ENCODE measurements at regions not wholly inside any gene's neighbourhood (a gene's known extent, or its start where the extent isn't known, plus 50 kb on each side); places are given as distances from the start of the nearest gene placed in this dataset.

DNA sequence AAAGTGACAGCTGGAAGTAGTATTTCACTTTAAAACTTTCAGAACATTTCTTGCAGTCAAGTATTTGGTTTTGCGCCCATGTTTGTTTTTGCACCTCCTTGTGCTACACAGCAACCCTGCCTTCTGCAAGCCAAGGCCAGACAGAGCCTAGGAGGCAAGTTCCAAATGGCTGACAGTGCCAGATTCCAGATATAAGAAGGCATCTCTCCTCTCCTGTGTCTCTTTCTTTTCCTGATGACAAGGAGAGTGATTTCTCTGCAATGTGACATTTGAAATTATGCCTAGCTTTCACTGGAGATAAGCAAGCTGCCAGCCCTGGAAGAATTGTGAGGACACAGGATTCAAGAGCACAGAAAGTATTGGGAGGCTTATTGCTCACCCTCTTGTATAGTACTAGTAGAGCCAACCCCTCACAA lies 149.1 kb upstream of the TENT5A start:
- H3K9ac ChIP-seq (ENCODE audit: low read length), result no peak overlapping the region
- no peak overlapping the region for H3K4me3 ChIP-seq (ENCODE audit: low read depth, low read length)
- no peaks in the 10 kb centered on the region for H3K9me3 ChIP-seq (ENCODE audit: control insufficient read depth, insufficient read depth, low read depth, low read length)
- peaks cover 13% of the 10 kb centered on the region for H3K4me1 ChIP-seq (ENCODE audit: control insufficient read depth, insufficient read depth, low read length)
- no peak overlapping the region for H3K27ac ChIP-seq (ENCODE audit: low read depth, low read length)
- no peaks in the 10 kb centered on the region for H3K36me3 ChIP-seq (ENCODE audit: control insufficient read depth, insufficient read depth, low read length)
- H3K27me3 ChIP-seq (ENCODE audit: control insufficient read depth, insufficient read depth, low read length), result no peaks in the 10 kb centered on the region

DNA sequence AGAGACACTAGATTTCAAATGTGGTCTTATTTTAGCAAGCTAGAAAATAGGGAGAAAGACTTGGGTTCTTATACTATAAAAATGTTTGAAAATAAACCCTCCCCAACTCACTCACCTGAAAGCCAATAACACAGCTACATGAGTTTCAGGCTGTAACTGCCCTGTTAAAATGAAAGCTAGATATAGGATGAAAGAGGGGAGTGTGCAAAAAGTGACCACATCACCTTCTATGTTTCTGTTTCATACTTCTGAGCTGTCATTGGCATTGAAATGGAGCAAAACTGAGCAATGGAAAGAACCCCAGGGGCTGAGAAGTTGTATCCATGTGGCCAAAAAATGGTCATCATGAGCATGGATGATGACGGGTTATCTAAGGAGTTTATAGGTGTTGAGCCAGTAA lies 148.1 kb upstream of the TENT5A start:
- Histone ChIP-seq H3K4me3 (ENCODE audit: low read depth, low read length) (no peak overlapping the region), H3K27ac (ENCODE audit: low read depth, low read length) (no peak overlapping the region)

DNA sequence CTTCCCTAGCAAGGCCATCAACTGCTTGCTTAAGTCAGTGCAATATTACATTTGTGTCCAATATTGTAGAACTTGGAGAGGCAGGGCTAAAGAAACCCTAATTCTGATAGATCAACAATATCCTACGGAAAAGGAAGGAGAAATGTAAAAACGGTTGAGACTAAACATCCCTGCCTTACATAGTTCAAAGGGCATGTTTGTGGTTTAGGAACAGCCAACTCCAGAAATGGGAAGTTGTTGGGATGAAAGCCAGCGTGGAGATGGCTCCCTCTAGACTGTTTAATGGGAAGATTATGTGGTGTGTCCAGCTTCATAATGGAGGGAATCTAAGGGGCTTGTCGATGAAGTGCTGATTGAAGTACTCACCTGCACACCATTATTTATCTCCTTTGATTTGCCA lies 145.3 kb upstream of the TENT5A start:
- Histone ChIP-seq H3K9ac (ENCODE audit: low read length) (no peak overlapping the region), H3K9me3 (ENCODE audit: control insufficient read depth, insufficient read depth, low read depth, low read length) (no peaks in the 10 kb centered on the region), H3K4me1 (ENCODE audit: control insufficient read depth, insufficient read depth, low read length) (peaks cover 20% of the 10 kb centered on the region), H3K27me3 (ENCODE audit: control insufficient read depth, insufficient read depth, low read length) (no peaks in the 10 kb centered on the region), H3K36me3 (ENCODE audit: control insufficient read depth, insufficient read depth, low read length) (no peaks in the 10 kb centered on the region), H3K27ac (ENCODE audit: low read depth, low read length) (no peak overlapping the region), H3K4me3 (ENCODE audit: low read depth, low read length) (no peak overlapping the region)

More for the DNA sequence above, 148.1 kb upstream of the TENT5A start:
- no peaks in the 10 kb centered on the region for H3K36me3 ChIP-seq (ENCODE audit: control insufficient read depth, insufficient read depth, low read length)
- H3K27me3 ChIP-seq (ENCODE audit: control insufficient read depth, insufficient read depth, low read length), result no peaks in the 10 kb centered on the region
- H3K9me3 ChIP-seq (ENCODE audit: control insufficient read depth, insufficient read depth, low read depth, low read length), result no peaks in the 10 kb centered on the region
- H3K9ac ChIP-seq (ENCODE audit: low read length), result no peak overlapping the region
- H3K4me1 ChIP-seq (ENCODE audit: control insufficient read depth, insufficient read depth, low read length), result peaks cover 10% of the 10 kb centered on the region

DNA sequence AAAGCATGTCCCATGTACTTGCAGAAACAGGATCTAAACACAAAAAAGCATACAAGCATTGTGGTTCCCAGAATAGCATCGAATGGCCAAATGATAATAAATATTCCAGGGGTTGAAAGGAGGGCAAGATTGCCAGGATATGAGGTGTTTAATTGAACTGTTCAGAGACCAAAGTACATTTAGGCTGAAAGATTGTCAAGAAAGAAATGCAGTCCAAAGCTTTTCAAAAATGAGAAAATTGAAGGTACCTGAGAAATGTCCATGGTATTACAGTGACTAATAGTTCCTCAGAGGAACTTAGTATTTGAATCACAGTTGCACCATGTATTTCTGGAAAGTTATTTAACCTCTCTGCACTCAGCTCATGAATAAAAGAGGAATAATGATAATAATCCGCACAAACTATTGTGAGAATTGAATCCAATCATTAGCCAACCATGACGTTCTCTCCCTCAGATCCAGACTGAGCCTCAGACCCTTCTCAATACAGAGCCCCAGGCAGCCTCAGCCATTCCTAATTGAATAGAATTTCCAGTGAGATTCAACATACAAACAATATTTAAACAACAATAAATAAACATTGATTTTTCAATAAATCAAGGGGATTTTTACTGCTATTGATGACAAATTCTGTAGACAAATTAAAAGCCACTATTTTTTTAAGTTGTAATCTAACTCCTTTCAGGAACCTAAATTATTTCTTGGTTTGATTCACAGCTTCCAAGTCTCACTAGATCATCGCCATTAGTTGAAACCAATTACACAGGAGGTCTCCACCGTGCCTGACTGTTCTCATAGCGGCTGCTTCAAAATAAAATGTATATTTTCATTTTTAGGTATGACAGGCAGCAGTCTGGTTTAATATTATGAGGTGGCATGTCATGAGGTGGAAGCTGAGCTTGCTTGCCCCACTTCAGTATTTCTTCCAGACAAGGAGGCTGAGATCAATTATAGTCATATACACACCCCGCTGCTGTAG lies 144.3 kb upstream of the TENT5A start:
- H3K27me3 ChIP-seq (ENCODE audit: control insufficient read depth, insufficient read depth, low read length), result no peaks in the 10 kb centered on the region
- no peaks in the 10 kb centered on the region for H3K36me3 ChIP-seq (ENCODE audit: control insufficient read depth, insufficient read depth, low read length)
- H3K9me3 ChIP-seq (ENCODE audit: control insufficient read depth, insufficient read depth, low read depth, low read length), result no peaks in the 10 kb centered on the region
- no peak overlapping the region for H3K27ac ChIP-seq (ENCODE audit: low read depth, low read length)
- H3K4me3 ChIP-seq (ENCODE audit: low read depth, low read length), result no peak overlapping the region
- peaks cover 20% of the 10 kb centered on the region for H3K4me1 ChIP-seq (ENCODE audit: control insufficient read depth, insufficient read depth, low read length)
- H3K9ac ChIP-seq (ENCODE audit: low read length), result no peak overlapping the region

DNA sequence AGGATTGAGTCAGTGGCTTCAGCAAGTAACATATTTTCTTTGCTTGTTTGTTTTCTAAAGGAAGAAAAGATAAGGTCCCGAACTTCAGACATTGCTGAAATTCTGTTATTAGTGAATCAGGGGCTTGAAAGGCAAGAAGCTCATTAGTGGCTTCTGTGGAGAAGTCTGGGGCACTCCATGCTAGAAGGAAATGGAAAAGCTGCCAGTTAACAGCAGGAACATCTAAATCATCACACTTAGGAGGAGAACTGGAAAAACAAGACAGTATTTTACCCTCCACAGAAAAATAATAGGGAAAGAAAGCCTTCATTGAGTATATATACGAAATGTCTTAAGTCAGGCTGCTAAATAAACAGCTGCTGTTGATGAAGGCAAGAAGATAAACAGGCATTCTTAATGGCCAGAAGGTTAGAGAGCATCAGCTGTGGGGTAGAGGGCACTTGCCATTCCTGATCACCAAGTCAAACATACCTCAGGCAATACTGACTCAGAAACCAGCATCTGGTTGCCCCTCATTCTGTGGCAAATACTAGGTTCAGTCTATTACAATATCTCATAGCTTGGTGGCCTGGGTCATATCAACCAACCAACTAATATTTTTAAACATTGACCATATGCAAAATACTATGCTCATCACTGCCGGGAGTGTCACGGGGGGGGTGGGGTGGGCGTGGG lies 143.2 kb upstream of the TENT5A start:
- Histone ChIP-seq H3K36me3 (ENCODE audit: control insufficient read depth, insufficient read depth, low read length) (no peaks in the 10 kb centered on the region), H3K27me3 (ENCODE audit: control insufficient read depth, insufficient read depth, low read length) (no peaks in the 10 kb centered on the region), H3K9me3 (ENCODE audit: control insufficient read depth, insufficient read depth, low read depth, low read length) (no peaks in the 10 kb centered on the region), H3K4me3 (ENCODE audit: low read depth, low read length) (no peak overlapping the region), H3K9ac (ENCODE audit: low read length) (no peak overlapping the region), H3K27ac (ENCODE audit: low read depth, low read length) (no peak overlapping the region), H3K4me1 (ENCODE audit: control insufficient read depth, insufficient read depth, low read length) (peaks cover 20% of the 10 kb centered on the region)

DNA sequence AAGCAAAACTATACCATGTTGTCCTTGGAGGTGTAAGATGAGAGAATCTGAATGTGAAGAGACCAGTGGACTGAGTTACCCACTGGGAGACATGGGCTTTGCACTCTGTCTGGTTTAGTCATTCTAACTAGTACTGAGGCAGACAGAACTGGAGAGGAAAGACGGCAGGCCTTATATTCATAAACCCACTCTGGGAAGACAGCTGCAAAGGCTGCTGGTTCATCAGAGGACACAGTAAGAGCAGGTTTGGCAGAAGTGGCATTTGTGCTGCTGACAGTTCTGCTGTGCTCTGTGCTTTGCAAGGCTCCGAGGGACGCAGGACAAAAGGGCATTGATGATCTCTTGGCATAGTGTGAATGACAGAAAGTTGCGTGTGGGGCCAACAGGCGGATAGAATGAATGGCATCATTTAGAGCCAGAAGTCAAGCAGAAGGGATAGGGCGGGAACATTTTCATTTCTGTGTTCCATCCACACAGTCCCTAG lies 142.3 kb upstream of the TENT5A start:
- Histone ChIP-seq H3K9ac (ENCODE audit: low read length) (no peak overlapping the region), H3K9me3 (ENCODE audit: control insufficient read depth, insufficient read depth, low read depth, low read length) (no peaks in the 10 kb centered on the region), H3K27ac (ENCODE audit: low read depth, low read length) (no peak overlapping the region), H3K36me3 (ENCODE audit: control insufficient read depth, insufficient read depth, low read length) (no peaks in the 10 kb centered on the region), H3K4me1 (ENCODE audit: control insufficient read depth, insufficient read depth, low read length) (peaks cover 20% of the 10 kb centered on the region), H3K27me3 (ENCODE audit: control insufficient read depth, insufficient read depth, low read length) (no peaks in the 10 kb centered on the region), H3K4me3 (ENCODE audit: low read depth, low read length) (no peak overlapping the region)

DNA sequence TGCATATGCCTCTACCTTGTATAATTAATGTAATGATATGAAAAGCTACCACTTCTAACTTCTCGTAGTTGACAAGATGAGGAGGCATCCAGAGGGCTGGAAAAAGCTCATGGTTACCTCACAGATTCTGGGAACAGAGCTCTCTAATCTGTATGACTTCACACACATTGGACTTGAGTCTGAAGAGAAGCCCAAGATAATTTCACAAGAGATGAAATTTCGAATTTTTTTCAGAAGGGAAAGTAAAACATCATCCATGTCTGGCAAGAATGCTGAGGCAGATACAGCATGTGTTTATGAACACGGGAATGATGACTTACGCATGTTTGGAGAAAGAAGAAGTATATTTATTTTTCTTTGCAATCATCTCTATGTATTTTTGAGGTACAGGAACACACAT lies 141.8 kb upstream of the TENT5A start:
- Histone ChIP-seq H3K27me3 (ENCODE audit: control insufficient read depth, insufficient read depth, low read length) (no peaks in the 10 kb centered on the region), H3K9ac (ENCODE audit: low read length) (no peak overlapping the region), H3K4me1 (ENCODE audit: control insufficient read depth, insufficient read depth, low read length) (peaks cover 18% of the 10 kb centered on the region), H3K36me3 (ENCODE audit: control insufficient read depth, insufficient read depth, low read length) (no peaks in the 10 kb centered on the region), H3K27ac (ENCODE audit: low read depth, low read length) (no peak overlapping the region), H3K4me3 (ENCODE audit: low read depth, low read length) (no peak overlapping the region), H3K9me3 (ENCODE audit: control insufficient read depth, insufficient read depth, low read depth, low read length) (no peaks in the 10 kb centered on the region)

DNA sequence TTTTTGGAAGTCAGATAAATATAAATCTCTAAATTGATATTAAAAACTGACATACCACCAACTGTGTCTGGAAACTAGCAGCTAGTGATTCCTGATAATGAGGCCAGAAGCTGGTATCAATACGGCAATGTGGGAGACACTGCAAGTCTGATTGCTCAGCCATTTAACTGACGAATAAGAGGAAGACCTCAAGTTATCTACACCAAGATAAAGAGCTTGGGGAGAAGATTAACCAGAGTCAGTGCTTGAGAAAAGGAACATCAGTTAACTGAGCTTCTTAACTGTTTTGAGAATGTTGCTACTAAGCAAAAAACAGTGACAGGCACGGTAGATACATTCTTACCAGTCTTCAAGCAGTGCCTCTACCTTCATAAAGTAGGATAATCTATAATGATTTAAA lies 140.4 kb upstream of the TENT5A start:
- H3K36me3 ChIP-seq (ENCODE audit: control insufficient read depth, insufficient read depth, low read length), result no peaks in the 10 kb centered on the region
- H3K27ac ChIP-seq (ENCODE audit: low read depth, low read length), result no peak overlapping the region
- no peaks in the 10 kb centered on the region for H3K9me3 ChIP-seq (ENCODE audit: control insufficient read depth, insufficient read depth, low read depth, low read length)
- peaks cover 14% of the 10 kb centered on the region; the same call in 1 of the 2 replicates for H3K4me1 ChIP-seq (ENCODE audit: control insufficient read depth, insufficient read depth, low read length)
- H3K27me3 ChIP-seq (ENCODE audit: control insufficient read depth, insufficient read depth, low read length), result no peaks in the 10 kb centered on the region
- no peak overlapping the region for H3K4me3 ChIP-seq (ENCODE audit: low read depth, low read length)
- no peak overlapping the region for H3K9ac ChIP-seq (ENCODE audit: low read length)

DNA sequence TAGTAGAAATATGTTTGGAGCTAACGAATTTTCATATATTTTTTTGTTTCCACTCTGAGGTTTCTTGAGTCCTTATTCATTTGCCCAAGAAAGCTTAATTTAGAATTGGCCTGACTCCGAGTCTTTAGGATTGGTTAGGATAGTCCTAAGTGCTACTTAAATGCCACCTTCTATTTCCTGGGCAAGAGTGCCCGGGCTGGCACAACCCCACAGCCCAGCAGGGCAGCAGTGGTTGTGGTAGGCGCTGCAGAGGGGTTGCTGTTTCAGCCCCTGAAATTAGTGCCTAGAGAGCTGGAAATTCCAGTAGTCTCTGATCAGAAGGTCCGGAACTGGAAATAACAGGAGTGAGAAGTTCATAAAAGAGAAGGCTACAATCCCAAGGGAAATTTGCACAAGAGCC lies 139.4 kb upstream of the TENT5A start:
- H3K4me3 ChIP-seq (ENCODE audit: low read depth, low read length), result no peak overlapping the region
- no peak overlapping the region for H3K27ac ChIP-seq (ENCODE audit: low read depth, low read length)
- H3K27me3 ChIP-seq (ENCODE audit: control insufficient read depth, insufficient read depth, low read length), result no peaks in the 10 kb centered on the region
- no peak overlapping the region for H3K9ac ChIP-seq (ENCODE audit: low read length)
- H3K4me1 ChIP-seq (ENCODE audit: control insufficient read depth, insufficient read depth, low read length), result peaks cover 14% of the 10 kb centered on the region; the same call in 1 of the 2 replicates
- H3K9me3 ChIP-seq (ENCODE audit: control insufficient read depth, insufficient read depth, low read depth, low read length), result no peaks in the 10 kb centered on the region
- H3K36me3 ChIP-seq (ENCODE audit: control insufficient read depth, insufficient read depth, low read length), result no peaks in the 10 kb centered on the region

DNA sequence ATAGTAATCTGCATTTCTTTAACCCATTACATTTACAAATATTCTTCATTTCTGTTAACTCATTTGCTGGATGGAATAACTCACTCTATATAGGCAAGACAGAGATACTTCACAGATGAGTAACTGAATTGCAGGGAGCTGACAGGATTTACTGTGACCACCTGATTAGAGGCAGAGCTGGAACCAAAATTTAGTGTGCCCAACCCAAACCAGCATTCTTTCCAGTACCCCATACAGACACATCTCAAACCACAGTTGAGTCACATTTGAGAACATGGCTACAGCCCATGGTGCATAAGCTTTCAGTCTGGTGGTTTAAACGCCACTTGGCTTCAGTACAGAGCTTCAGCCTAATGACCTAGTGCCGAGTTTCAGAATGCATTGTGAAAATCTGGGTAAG lies 138.4 kb upstream of the TENT5A start:
- Histone ChIP-seq H3K27ac (ENCODE audit: low read depth, low read length) (no peak overlapping the region), H3K36me3 (ENCODE audit: control insufficient read depth, insufficient read depth, low read length) (no peaks in the 10 kb centered on the region), H3K9ac (ENCODE audit: low read length) (no peak overlapping the region), H3K9me3 (ENCODE audit: control insufficient read depth, insufficient read depth, low read depth, low read length) (no peaks in the 10 kb centered on the region), H3K4me1 (ENCODE audit: control insufficient read depth, insufficient read depth, low read length) (peaks cover 13% of the 10 kb centered on the region; the same call in 1 of the 2 replicates), H3K27me3 (ENCODE audit: control insufficient read depth, insufficient read depth, low read length) (no peaks in the 10 kb centered on the region), H3K4me3 (ENCODE audit: low read depth, low read length) (no peak overlapping the region)
